ENCODE measurements at regions not wholly inside any gene's neighbourhood (a gene's known extent, or its start where the extent isn't known, plus 50 kb on each side); places are given as distances from the start of the nearest gene placed in this dataset.
"Not testable (repeated sequence)": the region's sequence is repeated elsewhere in the genome, so short reads cannot be mapped to it uniquely, and the experiment has no call there.

GRCh38 chr1:68868606-68869005 lies 371.7 kb upstream of the DEPDC1 start:
- in situ Hi-C loops (cut with MboI; ENCODE audit: low sequenced_read_pairs in 4 of 4) (no loop called here), intact Hi-C loops (cut with DNase I; ENCODE audit: low total_unique reads) (no loop called here)
- H3K27ac ChIP-seq, result no peak overlapping the region
- ATAC-seq (no peak), DNase-seq (no peak)
- H3K9me3 ChIP-seq, result no peaks in the 10 kb centered on the region
- TF ChIP-seq CTCF (IDR thresholded peaks at IDR 0.05 in 4 of 5, conservative IDR thresholded peaks at IDR 0.05 in 1 of 5), result no peak
- TF ChIP-seq POLR2A (IDR thresholded peaks at IDR 0.05), result no peak
- no peaks in the 10 kb centered on the region for H3K4me1 ChIP-seq
- H3K27me3 ChIP-seq, result no peaks in the 10 kb centered on the region
- no peak overlapping the region for H3K4me3 ChIP-seq
- H3K36me3 ChIP-seq, result no peaks in the 10 kb centered on the region

- Histone ChIP-seq H3K9me3 (no peaks in the 10 kb centered on the region), H3K4me3 (no peak overlapping the region), H3K27ac (no peak overlapping the region), H3K36me3 (no peaks in the 10 kb centered on the region), H3K4me1 (no peaks in the 10 kb centered on the region), H3K27me3 (no peaks in the 10 kb centered on the region)
- TF ChIP-seq CTCF (IDR thresholded peaks at IDR 0.05 in 4 of 5, conservative IDR thresholded peaks at IDR 0.05 in 1 of 5) (no peak), POLR2A (IDR thresholded peaks at IDR 0.05) (no peak)
- no peak for DNase-seq
- no peak for ATAC-seq
- intact Hi-C loops (cut with DNase I; ENCODE audit: low total_unique reads), result no loop called here
- in situ Hi-C loops (cut with MboI; ENCODE audit: low sequenced_read_pairs in 4 of 4), result no loop called here
Observed at GRCh38 chr1:68873144-68873543, 376.3 kb upstream of the DEPDC1 start.

GRCh38 chr1:68881330-68882194 lies 384.7 kb upstream of the DEPDC1 start:
- H3K27ac ChIP-seq; H3K4me3 ChIP-seq; ATAC-seq; H3K9me3 ChIP-seq; DNase-seq; intact Hi-C loops (cut with DNase I; ENCODE audit: low total_unique reads); H3K4me1 ChIP-seq; H3K27me3 ChIP-seq; H3K36me3 ChIP-seq; in situ Hi-C loops (cut with MboI; ENCODE audit: low sequenced_read_pairs in 4 of 4): not testable (repeated sequence)

GRCh38 chr1:68889471-68889870 lies 392.6 kb upstream of the DEPDC1 start:
- ATAC-seq, result no peak
- in situ Hi-C loops (cut with MboI; ENCODE audit: low sequenced_read_pairs in 4 of 4), result no loop called here

GRCh38 chr1:68890736-68891135 lies 393.9 kb upstream of the DEPDC1 start:
- no peak overlapping the region for H3K27ac ChIP-seq
- ATAC-seq, result no peak
- no peaks in the 10 kb centered on the region for H3K36me3 ChIP-seq
- intact Hi-C loops (cut with DNase I; ENCODE audit: low total_unique reads), result no loop called here
- no peak for TF ChIP-seq CTCF (IDR thresholded peaks at IDR 0.05 in 4 of 5, conservative IDR thresholded peaks at IDR 0.05 in 1 of 5)
- TF ChIP-seq POLR2A (IDR thresholded peaks at IDR 0.05), result no peak
- H3K4me1 ChIP-seq, result no peaks in the 10 kb centered on the region
- no peaks in the 10 kb centered on the region for H3K27me3 ChIP-seq
- in situ Hi-C loops (cut with MboI; ENCODE audit: low sequenced_read_pairs in 4 of 4), result no loop called here
- H3K9me3 ChIP-seq, result no peaks in the 10 kb centered on the region
- no peak overlapping the region for H3K4me3 ChIP-seq
- no peak for DNase-seq

More at GRCh38 chr1:68889471-68889870, 392.6 kb upstream of the DEPDC1 start:
- H3K36me3 ChIP-seq, result no peaks in the 10 kb centered on the region
- intact Hi-C loops (cut with DNase I; ENCODE audit: low total_unique reads), result no loop called here
- no peak overlapping the region for H3K27ac ChIP-seq
- no peak for TF ChIP-seq CTCF (IDR thresholded peaks at IDR 0.05 in 4 of 5, conservative IDR thresholded peaks at IDR 0.05 in 1 of 5)
- H3K27me3 ChIP-seq, result no peaks in the 10 kb centered on the region
- H3K4me3 ChIP-seq, result no peak overlapping the region
- H3K9me3 ChIP-seq, result no peaks in the 10 kb centered on the region
- no peaks in the 10 kb centered on the region for H3K4me1 ChIP-seq
- no peak for DNase-seq

Measured in gastrocnemius medialis (tissue), 4 donors.